ENCODE measurements at regions not wholly inside any gene's neighbourhood (a gene's known extent, or its start where the extent isn't known, plus 50 kb on each side); places are given as distances from the start of the nearest gene placed in this dataset.
"Not testable (repeated sequence)": the region's sequence is repeated elsewhere in the genome, so short reads cannot be mapped to it uniquely, and the experiment has no call there.

- H3K9me3 ChIP-seq (ENCODE audit: control insufficient read depth, low read depth, low read length); H3K27ac Mint-ChIP-seq: not testable (repeated sequence)
Observed at GRCh38 chr7:150069555-150070313, 196.0 kb downstream of the ATP6V0E2 start.

GRCh38 chr7:150077543-150077942 is 203.8 kb downstream of the ATP6V0E2 start:
- H3K79me2 ChIP-seq (ENCODE audit: insufficient read depth, low read length); H3K4me1 Mint-ChIP-seq; H2BK15ac ChIP-seq (ENCODE audit: low read depth, low read length): not testable (repeated sequence)

More at GRCh38 chr7:150069555-150070313, 196.0 kb downstream of the ATP6V0E2 start:
- H3K27me3 ChIP-seq (ENCODE audit: insufficient read depth, low read length); H4K8ac ChIP-seq (replicated peaks; ENCODE audit: insufficient read length, low read depth, low read length); H2BK20ac ChIP-seq (ENCODE audit: low read depth, low read length, poor library complexity, severe bottlenecking); H3K36me3 Mint-ChIP-seq (ENCODE audit: insufficient read depth in 1 of 3, low read depth in 3 of 3); H4K20me1 ChIP-seq (ENCODE audit: control insufficient read depth, insufficient read depth, insufficient read length); H3K14ac ChIP-seq (ENCODE audit: insufficient read depth, low read length); H2BK15ac ChIP-seq (ENCODE audit: low read depth, low read length); H3K23me2 ChIP-seq (ENCODE audit: insufficient read length, low read depth, low read length, poor library complexity, severe bottlenecking); H3K18ac ChIP-seq (ENCODE audit: insufficient read length, low read depth, low read length); H3K4me1 Mint-ChIP-seq; H3K79me1 ChIP-seq (ENCODE audit: insufficient read depth, low read depth, low read length, poor library complexity, severe bottlenecking); H3K4ac ChIP-seq (ENCODE audit: low read depth, low read length); H3K4me1 ChIP-seq (ENCODE audit: insufficient read depth, low read length); H3K79me2 ChIP-seq (ENCODE audit: insufficient read depth, low read length); H3K23ac ChIP-seq (ENCODE audit: insufficient read length, low read depth, low read length); H3K9ac ChIP-seq (ENCODE audit: extremely low read depth, insufficient read length, low read length); H3K9me3 Mint-ChIP-seq; H4K91ac ChIP-seq (ENCODE audit: insufficient read length, low read depth, low read length); H3K4me2 ChIP-seq (ENCODE audit: insufficient read depth, insufficient read length, low read length); H3K27ac ChIP-seq (ENCODE audit: insufficient read length, low read depth, low read length); DNase-seq; H2BK120ac ChIP-seq (ENCODE audit: low read depth, low read length, poor library complexity, severe bottlenecking); H4K5ac ChIP-seq (ENCODE audit: insufficient read length, low read depth, low read length); H3T11ph ChIP-seq (ENCODE audit: low read length); H3K56ac ChIP-seq (ENCODE audit: insufficient read length, low read depth, low read length); H3K4me3 Mint-ChIP-seq; H2AK5ac ChIP-seq (ENCODE audit: insufficient read length, low read length); H2BK5ac ChIP-seq (ENCODE audit: insufficient read length, low read length); H2BK12ac ChIP-seq (ENCODE audit: insufficient read length, low read depth, low read length); H2AFZ ChIP-seq (ENCODE audit: low read length); H3K27me3 Mint-ChIP-seq (ENCODE audit: low read depth): not testable (repeated sequence)
- WGBS (ENCODE audit: extremely low coverage, insufficient read length, low lambda C conversion rate): no CpG with 5 or more reads among the region's 10 CpGs

More at GRCh38 chr7:150077543-150077942, 203.8 kb downstream of the ATP6V0E2 start:
- H3K27me3 Mint-ChIP-seq (ENCODE audit: low read depth): peaks cover 27% of the 10 kb centered on the region
- not testable (repeated sequence) for H4K20me1 ChIP-seq (ENCODE audit: control insufficient read depth, insufficient read depth, insufficient read length); H2BK120ac ChIP-seq (ENCODE audit: low read depth, low read length, poor library complexity, severe bottlenecking); H3K9ac ChIP-seq (ENCODE audit: extremely low read depth, insufficient read length, low read length); H3K36me3 Mint-ChIP-seq (ENCODE audit: insufficient read depth in 1 of 3, low read depth in 3 of 3); H3K79me1 ChIP-seq (ENCODE audit: insufficient read depth, low read depth, low read length, poor library complexity, severe bottlenecking); H3K4me2 ChIP-seq (ENCODE audit: insufficient read depth, insufficient read length, low read length); H3K4ac ChIP-seq (ENCODE audit: low read depth, low read length); H4K91ac ChIP-seq (ENCODE audit: insufficient read length, low read depth, low read length); H3K27ac ChIP-seq (ENCODE audit: insufficient read length, low read depth, low read length); H2AK5ac ChIP-seq (ENCODE audit: insufficient read length, low read length); H3K56ac ChIP-seq (ENCODE audit: insufficient read length, low read depth, low read length); H3K27me3 ChIP-seq (ENCODE audit: insufficient read depth, low read length); H2BK12ac ChIP-seq (ENCODE audit: insufficient read length, low read depth, low read length); H4K8ac ChIP-seq (replicated peaks; ENCODE audit: insufficient read length, low read depth, low read length); H4K5ac ChIP-seq (ENCODE audit: insufficient read length, low read depth, low read length); H3K4me1 ChIP-seq (ENCODE audit: insufficient read depth, low read length); H3K23ac ChIP-seq (ENCODE audit: insufficient read length, low read depth, low read length); H3K18ac ChIP-seq (ENCODE audit: insufficient read length, low read depth, low read length); H2BK5ac ChIP-seq (ENCODE audit: insufficient read length, low read length); DNase-seq; H2BK20ac ChIP-seq (ENCODE audit: low read depth, low read length, poor library complexity, severe bottlenecking); H3K23me2 ChIP-seq (ENCODE audit: insufficient read length, low read depth, low read length, poor library complexity, severe bottlenecking); H3K4me3 Mint-ChIP-seq; H3K14ac ChIP-seq (ENCODE audit: insufficient read depth, low read length); H2AFZ ChIP-seq (ENCODE audit: low read length); H3K27ac Mint-ChIP-seq; H3K9me3 Mint-ChIP-seq; H3T11ph ChIP-seq (ENCODE audit: low read length); H3K9me3 ChIP-seq (ENCODE audit: control insufficient read depth, low read depth, low read length)
- WGBS (ENCODE audit: extremely low coverage, insufficient read length, low lambda C conversion rate): no CpG with 5 or more reads among the region's 1 CpG
